WERI-Rb-1 (cell line): ENCODE measurements at regions not wholly inside any gene's neighbourhood (a gene's known extent, or its start where the extent isn't known, plus 50 kb on each side); places are given as distances from the start of the nearest gene placed in this dataset.

Experiments
- DNase-seq: peaks from one replicate; pipeline ENCODE4 v3.0.0-alpha.2; 2020
- H3K27ac ChIP-seq: fragments of 250-450 bp; sonication (Bioruptor Pico); 2 replicates; pipeline ENCODE4 v1.5.1; 2020; ENCODE audit warnings: mild to moderate bottlenecking, moderate library complexity
- H3K27me3 ChIP-seq: fragments of 250-450 bp; sonication (Bioruptor Pico); 2 replicates; pipeline ENCODE4 v1.5.1; 2021; ENCODE audit warnings: mild to moderate bottlenecking, low read depth, moderate library complexity; ENCODE audit not compliant: insufficient read depth, severe bottlenecking
- H3K36me3 ChIP-seq: fragments of 250-450 bp; sonication (Bioruptor Pico); 2 replicates; pipeline ENCODE4 v1.5.1; 2020; ENCODE audit warnings: mild to moderate bottlenecking, moderate library complexity
- H3K4me3 ChIP-seq: 2 replicates; pipeline ENCODE4 v1.5.1; 2011; ENCODE audit warnings: low read depth, mild to moderate bottlenecking, control low read depth, low read length
- H3K9me3 ChIP-seq: fragments of 250-450 bp; sonication (Bioruptor Pico); 2 replicates; pipeline ENCODE4 v1.5.1; 2021; ENCODE audit warnings: mild to moderate bottlenecking, moderate library complexity; ENCODE audit not compliant: severe bottlenecking
- CTCF ChIP-seq: IDR thresholded peaks from 2 replicates; pipeline ENCODE4 v1.5.1; 2011; ENCODE audit warnings: low read depth, mild to moderate bottlenecking, control low read depth, inconsistent platforms, low read length

GRCh38 chr1:80066060-80066459 is 1059.5 kb upstream of the ADGRL4 start:
- no peaks in the 10 kb centered on the region for H3K36me3 ChIP-seq
- H3K9me3 ChIP-seq: no peaks in the 10 kb centered on the region
- TF ChIP-seq CTCF: no peak
- H3K27ac ChIP-seq: no peak overlapping the region
- no peaks in the 10 kb centered on the region for H3K27me3 ChIP-seq
- no peak overlapping the region for H3K4me3 ChIP-seq
- no peak for DNase-seq

GRCh38 chr1:80064524-80064923 is 1058.0 kb upstream of the ADGRL4 start:
- no peaks in the 10 kb centered on the region for H3K9me3 ChIP-seq
- no peak overlapping the region for H3K27ac ChIP-seq
- no peak overlapping the region for H3K4me3 ChIP-seq
- no peaks in the 10 kb centered on the region for H3K36me3 ChIP-seq
- DNase-seq: no peak
- no peaks in the 10 kb centered on the region for H3K27me3 ChIP-seq
- TF ChIP-seq CTCF: no peak

GRCh38 chr1:80059940-80060339 is 1053.4 kb upstream of the ADGRL4 start:
- no peaks in the 10 kb centered on the region for H3K9me3 ChIP-seq
- no peak overlapping the region for H3K4me3 ChIP-seq
- no peak overlapping the region for H3K27ac ChIP-seq
- no peak for DNase-seq
- no peaks in the 10 kb centered on the region for H3K36me3 ChIP-seq
- no peaks in the 10 kb centered on the region for H3K27me3 ChIP-seq
- no peak for TF ChIP-seq CTCF

GRCh38 chr1:80056179-80056578 is 1049.6 kb upstream of the ADGRL4 start:
- H3K36me3 ChIP-seq: no peaks in the 10 kb centered on the region
- no peak for DNase-seq
- TF ChIP-seq CTCF: no peak
- no peaks in the 10 kb centered on the region for H3K9me3 ChIP-seq
- H3K27ac ChIP-seq: no peak overlapping the region
- no peaks in the 10 kb centered on the region for H3K27me3 ChIP-seq
- H3K4me3 ChIP-seq: no peak overlapping the region

GRCh38 chr1:80054129-80054528 is 1047.6 kb upstream of the ADGRL4 start:
- no peak for TF ChIP-seq CTCF
- DNase-seq: no peak
- Histone ChIP-seq H3K4me3 (no peak overlapping the region), H3K27ac (no peak overlapping the region), H3K27me3 (no peaks in the 10 kb centered on the region), H3K36me3 (no peaks in the 10 kb centered on the region), H3K9me3 (no peaks in the 10 kb centered on the region)

- Histone ChIP-seq H3K9me3 (no peaks in the 10 kb centered on the region), H3K27ac (no peak overlapping the region), H3K36me3 (no peaks in the 10 kb centered on the region), H3K27me3 (no peaks in the 10 kb centered on the region), H3K4me3 (no peak overlapping the region)
- TF ChIP-seq CTCF: no peak
- DNase-seq: no peak
Observed at GRCh38 chr1:80053613-80054012, 1047.1 kb upstream of the ADGRL4 start.
